GM19239 (cell line): ENCODE measurements at regions not wholly inside any gene's neighbourhood (a gene's known extent, or its start where the extent isn't known, plus 50 kb on each side); places are given as distances from the start of the nearest gene placed in this dataset.
"Not testable (repeated sequence)": the region's sequence is repeated elsewhere in the genome, so short reads cannot be mapped to it uniquely, and the experiment has no call there.

ENCODE experiments used
- DNase-seq: peaks from one replicate; pipeline ENCODE4 v3.0.0; 2011; ENCODE audit warnings: low spot score; ENCODE audit not compliant: insufficient read length
- FAIRE-seq: peaks from 2 replicates; lab custom pipeline; 2011; peaks lifted over from hg19 to GRCh38; lab: Jason Lieb, UNC

GRCh38 chr6:27684264-27685211 lies 211.6 kb upstream of the ZNF184 start:
- DNase-seq = no peak
- FAIRE-seq = peak; percentile 47

GRCh38 chr6:27679964-27680694 lies 207.2 kb upstream of the ZNF184 start:
- no peak for FAIRE-seq
- no peak for DNase-seq

- FAIRE-seq (peak; percentile 81), DNase-seq (no peak)
These were observed 206.5 kb upstream of the ZNF184 start for GRCh38 chr6:27679308-27679963.

GRCh38 chr6:27678469-27678868 lies 205.6 kb upstream of the ZNF184 start:
- no peak for FAIRE-seq

GRCh38 chr6:27674882-27675281 lies 202.0 kb upstream of the ZNF184 start:
- FAIRE-seq = no peak
- no peak for DNase-seq

More at GRCh38 chr6:27678469-27678868, 205.6 kb upstream of the ZNF184 start:
- DNase-seq = no peak

GRCh38 chr6:27672113-27672799 lies 199.4 kb upstream of the ZNF184 start:
- DNase-seq = no peak
- peak; percentile 96 for FAIRE-seq

- no peak for DNase-seq
- FAIRE-seq = no peak
These were observed 196.9 kb upstream of the ZNF184 start for GRCh38 chr6:27669624-27670301.

GRCh38 chr6:27669295-27669623 lies 196.4 kb upstream of the ZNF184 start:
- no peak for DNase-seq
- peak; percentile 64 for FAIRE-seq

- FAIRE-seq (peak; percentile 66), DNase-seq (no peak)
These were observed 195.8 kb upstream of the ZNF184 start for GRCh38 chr6:27668442-27669294.

- no peak for DNase-seq
- FAIRE-seq = peak; percentile 72
These were observed 194.9 kb upstream of the ZNF184 start for GRCh38 chr6:27667657-27668441.

- no peak for DNase-seq
- FAIRE-seq = no peak
These were observed 194.2 kb upstream of the ZNF184 start for GRCh38 chr6:27667016-27667656.

GRCh38 chr6:27662769-27663168 lies 189.9 kb upstream of the ZNF184 start:
- FAIRE-seq (no peak), DNase-seq (no peak)

GRCh38 chr6:27662212-27662611 lies 189.3 kb upstream of the ZNF184 start:
- not testable (repeated sequence) for DNase-seq, FAIRE-seq

GRCh38 chr6:27653143-27653825 lies 180.4 kb upstream of the ZNF184 start:
- DNase-seq, FAIRE-seq: not testable (repeated sequence)

- no peak for FAIRE-seq
These were observed 178.4 kb upstream of the ZNF184 start for GRCh38 chr6:27651371-27651732.

GRCh38 chr6:27650620-27651370 lies 177.9 kb upstream of the ZNF184 start:
- DNase-seq = peak; percentile 53
- FAIRE-seq = peak; percentile 61

More at GRCh38 chr6:27651371-27651732, 178.4 kb upstream of the ZNF184 start:
- DNase-seq = no peak
